Transverse colon (tissue), 4 donors: ENCODE measurements at regions not wholly inside any gene's neighbourhood (a gene's known extent, or its start where the extent isn't known, plus 50 kb on each side); places are given as distances from the start of the nearest gene placed in this dataset.

Source experiments
- CTCF ChIP-seq, 5 experiments: fragments of 200-600 bp in 3 of 5; fragments of 450-650 bp in 2 of 5; sonication (generic) in 3 of 5; IDR thresholded peaks; 1 replicate in 2 of 5; 2 replicates in 3 of 5; pipeline ENCODE4 v1.5.1; 2016 to 2017; ENCODE audit warnings: antibody characterized with exemption in 5 of 5, inconsistent platforms in 3 of 5, mild to moderate bottlenecking in 2 of 5, moderate library complexity in 1 of 5
- EP300 ChIP-seq: sonication (generic); formaldehyde crosslinking; IDR thresholded peaks from one replicate; pipeline ENCODE4 v1.6.1; 2017; ENCODE audit warnings: antibody characterized with exemption, low read depth
- POLR2A ChIP-seq: fragments of 450-650 bp; IDR thresholded peaks from one replicate; pipeline ENCODE4 v1.6.1; 2016; ENCODE audit warnings: antibody characterized with exemption, mild to moderate bottlenecking, moderate library complexity
- POLR2AphosphoS5 ChIP-seq, 3 donors: sonication (generic); formaldehyde crosslinking; IDR thresholded peaks; one replicate each; pipeline ENCODE4 v1.6.1; 2016; ENCODE audit warnings: antibody characterized with exemption in 3 of 3

DNA sequence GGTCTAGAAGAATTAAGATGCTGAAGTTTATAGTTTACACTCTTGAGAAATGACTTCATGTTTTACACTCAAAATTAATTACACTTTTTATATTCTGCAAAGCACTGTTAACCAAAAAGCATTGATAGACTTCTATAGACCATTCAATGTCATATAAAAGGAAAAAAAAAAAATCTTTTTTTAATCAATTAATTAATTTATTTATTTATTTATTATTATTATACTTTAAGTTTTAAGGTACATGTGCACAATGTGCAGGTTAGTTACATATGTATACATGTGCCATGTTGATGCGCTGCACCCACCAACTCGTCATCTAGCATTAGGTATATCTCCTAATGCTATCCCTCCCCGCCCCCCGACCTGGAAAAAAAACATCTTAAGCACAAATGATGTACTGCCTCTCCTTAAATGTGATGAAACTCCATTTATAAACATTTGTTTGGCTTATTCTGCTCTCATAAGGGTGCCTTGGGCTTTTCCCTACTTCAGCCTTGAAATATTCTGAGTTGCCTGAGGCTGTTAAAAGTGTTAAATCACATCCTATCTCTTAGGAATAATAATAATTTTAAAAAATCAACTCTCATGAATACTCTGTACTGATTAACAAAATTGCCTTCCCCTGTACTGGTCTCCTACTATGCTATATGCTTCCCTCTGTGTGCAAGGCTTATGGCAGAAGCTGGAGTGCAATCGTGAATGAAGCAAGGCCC is 466.9 kb downstream of the SOX2 start:
- no peak for TF ChIP-seq POLR2AphosphoS5 (IDR thresholded peaks at IDR 0.05)
- TF ChIP-seq CTCF (IDR thresholded peaks at IDR 0.05): no peak
- no peak for TF ChIP-seq POLR2A
- TF ChIP-seq EP300: no peak
